ENCODE measurements at regions not wholly inside any gene's neighbourhood (a gene's known extent, or its start where the extent isn't known, plus 50 kb on each side); places are given as distances from the start of the nearest gene placed in this dataset.

GRCh38 chr21:35651196-35651595, 409.1 kb downstream of the SETD4 start:
- TF ChIP-seq CTCF (IDR thresholded peaks at IDR 0.05) (no peak), EP300 (IDR thresholded peaks at IDR 0.05) (no peak)

Data from suprapubic skin (tissue), 3 donors.